HG02759 (cell line): ENCODE measurements at regions not wholly inside any gene's neighbourhood (a gene's known extent, or its start where the extent isn't known, plus 50 kb on each side); places are given as distances from the start of the nearest gene placed in this dataset.
"Not testable (repeated sequence)": the region's sequence is repeated elsewhere in the genome, so short reads cannot be mapped to it uniquely, and the experiment has no call there.

Experiments used
- ATAC-seq: cut with Tn5 transposase; IDR thresholded peaks from one replicate; pipeline ENCODE4 v1.9.1; 2021; ENCODE audit warnings: mild to moderate bottlenecking, moderate library complexity; ENCODE audit not compliant: unreplicated experiment

- ATAC-seq = no peak
Measured at GRCh38 chr17:52470553-52470952, 312.0 kb upstream of the CA10 start.

GRCh38 chr17:52465407-52465806 lies 306.9 kb upstream of the CA10 start:
- ATAC-seq = no peak

GRCh38 chr17:52451294-52451861 lies 292.9 kb upstream of the CA10 start:
- ATAC-seq = no peak

DNA sequence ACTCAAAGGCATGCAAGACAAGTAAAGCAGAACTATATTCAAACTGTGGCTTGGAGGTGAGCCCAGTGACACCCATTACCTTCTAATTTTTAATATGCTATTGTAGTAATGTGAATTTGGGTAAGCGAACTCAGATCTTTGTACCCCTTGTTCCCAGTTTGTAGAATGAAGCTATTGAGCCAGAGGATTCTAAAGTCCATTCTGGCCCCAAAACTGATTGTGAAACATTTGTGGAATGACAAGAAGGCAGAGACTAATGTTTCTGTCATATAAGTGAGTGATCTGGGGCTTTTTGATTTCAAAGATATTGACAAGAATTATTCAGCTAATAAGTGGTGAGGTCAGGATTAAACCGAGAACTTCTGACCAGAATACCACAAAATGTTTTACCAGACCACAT lies 283.8 kb upstream of the CA10 start:
- no peak for ATAC-seq

GRCh38 chr17:52420555-52421078 lies 262.1 kb upstream of the CA10 start:
- ATAC-seq = no peak

- no peak for ATAC-seq
Measured at GRCh38 chr17:52419229-52419641, 260.7 kb upstream of the CA10 start.

DNA sequence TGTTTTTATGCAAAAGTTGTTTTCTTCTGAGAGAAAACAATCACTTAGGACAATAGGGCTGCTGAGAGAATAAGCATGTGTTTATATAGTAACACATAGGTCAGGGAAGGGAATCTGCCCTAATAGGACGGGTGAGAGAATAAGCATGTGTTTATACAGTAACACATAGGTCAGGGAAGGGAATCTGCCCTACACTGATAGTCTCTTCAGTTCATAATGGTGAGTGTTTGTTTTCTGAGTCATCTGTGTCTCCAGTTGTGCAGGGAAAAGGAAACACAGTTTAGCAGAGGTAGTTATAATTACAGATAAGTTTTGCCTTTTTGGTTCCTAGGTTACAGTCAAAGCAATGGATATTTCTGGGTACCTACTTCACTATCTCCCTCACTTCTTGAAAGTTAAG lies 252.3 kb upstream of the CA10 start:
- no peak for ATAC-seq

DNA sequence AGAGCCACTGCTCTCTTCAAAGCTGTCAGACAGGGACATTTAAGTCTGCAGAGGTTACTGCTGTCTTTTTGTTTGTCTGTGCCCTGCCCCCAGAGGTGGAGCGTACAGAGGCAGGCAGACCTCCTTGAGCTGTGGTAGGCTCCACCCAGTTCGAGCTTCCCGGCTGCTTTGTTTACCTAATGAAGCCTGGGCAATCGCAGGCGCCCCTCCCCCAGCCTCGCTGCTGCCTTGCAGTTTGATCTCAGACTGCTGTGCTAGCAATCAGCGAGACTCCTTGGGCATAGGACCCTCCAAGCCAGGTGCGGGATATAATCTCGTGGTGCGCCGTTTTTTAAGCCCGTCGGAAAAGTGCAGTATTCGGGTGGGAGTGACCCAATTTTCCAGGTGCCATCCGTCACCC lies 250.7 kb upstream of the CA10 start:
- not testable (repeated sequence) for ATAC-seq

DNA sequence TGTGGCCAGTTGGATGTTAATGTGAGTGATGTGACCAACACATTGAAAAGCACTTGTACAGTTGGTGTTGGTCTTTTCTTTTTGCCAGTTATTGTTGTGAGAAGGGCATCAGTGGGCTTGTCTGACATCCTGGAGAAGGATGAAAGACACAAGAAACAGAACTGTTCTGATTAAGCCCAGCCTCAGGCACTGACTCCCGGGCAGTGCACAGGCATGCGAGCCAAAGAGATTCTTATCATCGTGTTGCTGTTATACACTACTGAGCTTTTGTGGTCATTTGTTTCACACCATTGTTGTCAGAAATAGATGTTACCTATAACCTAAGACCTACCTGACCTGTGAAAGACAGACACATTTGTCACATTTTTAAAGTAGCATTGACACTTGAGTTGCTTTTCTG lies 236.8 kb upstream of the CA10 start:
- no peak for ATAC-seq

DNA sequence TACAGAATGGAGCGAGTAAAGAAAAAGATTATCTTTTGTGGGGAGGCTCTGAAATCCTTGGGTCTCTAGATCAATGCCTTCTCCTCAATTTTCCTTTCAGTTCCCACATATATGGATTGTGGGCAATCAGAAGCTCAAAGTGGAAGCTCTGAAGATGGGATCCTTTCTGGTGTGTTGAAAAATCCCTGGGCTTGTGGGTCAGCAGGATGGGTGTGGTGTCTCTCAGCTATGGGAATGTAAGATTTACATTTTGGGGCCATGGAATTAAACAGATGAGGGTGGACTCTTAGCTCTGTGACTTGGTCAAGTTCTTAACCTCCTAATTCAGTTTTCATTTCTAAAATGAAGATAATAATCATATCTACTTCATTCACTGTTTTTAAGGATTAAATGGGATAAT lies 231.9 kb upstream of the CA10 start:
- ATAC-seq = no peak

DNA sequence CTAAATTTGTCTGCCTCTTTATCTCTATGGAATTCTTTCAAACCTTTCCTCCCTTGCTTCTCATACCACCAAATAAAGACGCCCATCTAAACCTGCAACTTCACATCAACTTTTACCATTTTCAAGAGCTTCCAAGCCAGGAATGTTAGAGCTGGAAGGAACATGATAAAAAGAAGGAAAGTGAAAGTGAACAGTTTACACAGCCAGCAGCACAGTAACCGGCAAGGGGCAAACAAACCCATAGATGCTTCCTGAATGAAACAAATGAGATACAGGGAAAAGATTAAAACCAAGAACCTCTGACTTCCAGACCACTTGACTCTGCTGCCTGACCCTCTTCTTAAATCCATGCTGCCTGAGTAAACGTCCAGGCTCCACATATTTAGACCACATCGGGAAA lies 231.1 kb upstream of the CA10 start:
- ATAC-seq = no peak

GRCh38 chr17:52388941-52389340 lies 230.4 kb upstream of the CA10 start:
- ATAC-seq = no peak

GRCh38 chr17:52384695-52385094 lies 226.2 kb upstream of the CA10 start:
- ATAC-seq = no peak

DNA sequence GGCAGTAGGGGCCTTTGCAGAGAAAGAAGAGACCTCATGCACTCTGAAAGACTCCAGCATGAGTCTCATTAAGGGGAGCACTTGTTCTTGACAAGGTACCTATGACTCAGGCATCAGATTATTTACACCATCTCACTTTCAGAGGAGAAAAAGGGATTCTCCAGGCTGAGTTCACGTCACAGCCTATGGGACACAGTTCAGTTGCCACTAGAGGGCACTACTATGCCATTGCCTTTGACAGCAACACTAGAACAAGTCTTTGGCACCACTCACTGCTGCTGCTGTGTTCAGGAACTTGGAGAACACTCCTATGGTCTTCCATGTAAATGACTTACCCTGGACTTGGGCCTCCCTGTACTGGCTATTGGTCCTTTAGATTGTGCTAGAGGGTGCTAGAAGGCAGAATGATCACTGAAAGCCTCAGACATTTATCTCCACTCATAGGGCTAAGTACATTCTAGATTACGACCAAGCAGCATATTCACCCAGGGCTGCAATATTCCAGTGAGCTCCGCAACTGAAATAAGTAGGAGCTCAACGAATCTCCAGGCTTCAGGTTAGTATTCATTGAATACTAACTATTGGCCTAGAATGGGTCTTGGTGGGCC lies 225.1 kb upstream of the CA10 start:
- peak; percentile 76 for ATAC-seq

DNA sequence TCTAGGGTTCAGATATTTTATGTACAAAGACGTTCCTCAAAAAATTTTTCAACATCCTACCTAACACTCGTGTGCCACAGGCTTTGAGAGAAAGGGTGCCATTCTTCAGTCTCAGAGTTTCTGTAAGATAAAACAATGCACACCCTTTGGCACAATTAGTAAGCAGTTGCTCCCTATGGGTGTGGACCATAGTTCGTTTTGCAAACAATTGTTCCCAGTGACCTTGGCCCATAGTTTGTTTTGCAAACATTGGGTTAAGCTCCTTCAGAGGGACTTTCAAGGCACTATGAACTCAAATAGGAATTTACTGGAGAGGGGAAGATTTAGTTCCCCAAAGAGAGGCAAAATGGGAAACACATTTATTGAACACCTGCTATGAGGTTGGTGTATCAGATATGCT lies 220.3 kb upstream of the CA10 start:
- no peak for ATAC-seq

- ATAC-seq = no peak
Measured at GRCh38 chr17:52376137-52376536, 217.6 kb upstream of the CA10 start.

- ATAC-seq = no peak
Measured at GRCh38 chr17:52368886-52369285, 210.4 kb upstream of the CA10 start.

DNA sequence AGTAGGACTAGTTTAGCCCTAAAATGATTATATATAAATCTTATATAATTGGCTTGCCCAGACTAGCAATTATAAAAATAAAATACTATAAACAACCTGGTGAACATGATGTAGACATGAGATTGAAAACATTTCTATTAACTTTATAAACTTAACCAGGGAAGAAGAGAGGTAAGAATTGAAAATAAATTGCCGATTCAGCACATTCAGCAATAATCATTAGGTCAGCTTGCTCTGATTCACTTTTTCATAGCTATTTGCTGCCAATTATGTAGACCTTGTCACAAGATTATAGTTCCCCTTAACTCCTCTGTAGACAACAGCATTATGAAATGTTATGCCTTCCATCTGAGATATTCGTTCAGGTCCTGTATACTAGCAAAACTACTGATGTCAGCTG lies 199.3 kb upstream of the CA10 start:
- ATAC-seq = no peak

DNA sequence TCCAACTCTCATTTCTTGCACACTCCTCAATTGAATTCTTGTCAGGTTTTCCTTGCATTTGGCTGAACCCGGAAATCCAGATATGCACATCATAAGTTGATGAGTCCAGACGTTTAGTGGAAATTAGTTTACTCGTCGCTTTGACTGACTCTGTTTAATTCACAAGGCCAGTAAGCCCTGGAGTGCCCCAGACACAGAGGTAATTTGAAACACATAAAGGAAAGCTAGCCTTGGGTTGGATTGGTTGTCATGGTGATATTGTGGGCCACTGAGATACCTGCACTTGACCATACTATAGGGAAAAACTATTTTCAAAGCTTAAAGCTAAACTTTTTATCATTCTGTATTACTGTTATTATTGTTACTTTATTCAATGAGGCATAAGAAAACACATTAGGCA lies 178.3 kb upstream of the CA10 start:
- ATAC-seq = no peak

DNA sequence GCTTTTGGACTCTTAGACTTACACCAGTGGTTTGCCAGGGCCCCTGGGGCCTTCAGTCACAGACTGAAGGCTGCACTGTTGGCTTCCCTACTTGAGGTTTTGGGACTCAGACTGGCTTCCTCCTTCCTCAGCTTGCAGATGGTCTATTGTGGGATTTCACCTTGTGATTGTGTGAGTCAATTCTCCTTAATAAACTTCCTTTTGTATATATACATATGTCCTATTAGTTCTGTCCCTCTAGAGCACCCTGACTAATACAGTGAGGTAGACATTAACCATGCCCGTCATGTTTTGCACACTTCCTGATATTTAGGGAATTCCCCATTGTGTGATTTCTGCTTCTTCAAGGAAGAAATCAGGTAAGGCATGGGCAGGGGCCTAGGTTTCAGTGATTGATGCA lies 147.8 kb upstream of the CA10 start:
- ATAC-seq = no peak

GRCh38 chr17:52298881-52299280 lies 140.4 kb upstream of the CA10 start:
- no peak for ATAC-seq

GRCh38 chr17:52297230-52298010 lies 138.9 kb upstream of the CA10 start:
- no peak for ATAC-seq
